Head of caudate nucleus (tissue), 42 donors: ENCODE measurements at regions not wholly inside any gene's neighbourhood (a gene's known extent, or its start where the extent isn't known, plus 50 kb on each side); places are given as distances from the start of the nearest gene placed in this dataset.
A peak's percentile ranks its signal among the peaks of the same experiment; 100 is the strongest.

Experiments
- DNase-seq, 42 donors: peaks; one replicate each; pipeline versions ENCODE4 v3.0.0 to v3.0.0-alpha.2; 2020 to 2021; ENCODE audit warnings: mixed read lengths in 7 of 42
- intact Hi-C: fragments of 100-400 bp; cut with DNase I; formaldehyde crosslinking; loops from one replicate; pipeline ENCODE4 v1.15.0; 2022

- DNase-seq, result no peak
- intact Hi-C loops, result no loop called here
Observed at GRCh38 chr6:95133578-95133977, 443.8 kb upstream of the MANEA start.

- no peak for DNase-seq
- intact Hi-C loops, result no loop called here
Observed at GRCh38 chr6:95135182-95135581, 442.2 kb upstream of the MANEA start.

- DNase-seq, result no peak
- intact Hi-C loops, result no loop called here
Observed at GRCh38 chr6:95142101-95142500, 435.2 kb upstream of the MANEA start.

- intact Hi-C loops, result no loop called here
- no peak for DNase-seq
Observed at GRCh38 chr6:95142661-95143335, 434.5 kb upstream of the MANEA start.

- DNase-seq, result no peak
- intact Hi-C loops, result no loop called here
Observed at GRCh38 chr6:95143408-95144180, 433.7 kb upstream of the MANEA start.

- DNase-seq, result no peak
- intact Hi-C loops, result no loop called here
Observed at GRCh38 chr6:95145457-95145856, 431.9 kb upstream of the MANEA start.

GRCh38 chr6:95159557-95159956 is 417.8 kb upstream of the MANEA start:
- no peak for DNase-seq
- intact Hi-C loops, result no loop called here

- no peak for DNase-seq
- intact Hi-C loops, result no loop called here
Observed at GRCh38 chr6:95169775-95170174, 407.6 kb upstream of the MANEA start.

- no peak for DNase-seq
- intact Hi-C loops, result no loop called here
Observed at GRCh38 chr6:95175927-95176675, 401.2 kb upstream of the MANEA start.

GRCh38 chr6:95185874-95186273 is 391.5 kb upstream of the MANEA start:
- intact Hi-C loops, result no loop called here
- DNase-seq, result no peak

- intact Hi-C loops, result no loop called here
Observed at GRCh38 chr6:95186710-95187109, 390.6 kb upstream of the MANEA start.

GRCh38 chr6:95197590-95197989 is 379.7 kb upstream of the MANEA start:
- intact Hi-C loops, result no loop called here
- DNase-seq, result no peak

More at GRCh38 chr6:95186710-95187109, 390.6 kb upstream of the MANEA start:
- DNase-seq, result no peak

GRCh38 chr6:95203153-95203754 is 374.1 kb upstream of the MANEA start:
- intact Hi-C loops, result no loop called here
- peak in 17 of 42 donors; percentile 4 to 72 (median 15) for DNase-seq

- no peak for DNase-seq
- intact Hi-C loops, result no loop called here
Observed at GRCh38 chr6:95204178-95204577, 373.2 kb upstream of the MANEA start.

GRCh38 chr6:95208621-95209020 is 368.7 kb upstream of the MANEA start:
- intact Hi-C loops, result no loop called here
- DNase-seq, result no peak

GRCh38 chr6:95209074-95209473 is 368.3 kb upstream of the MANEA start:
- no peak for DNase-seq
- intact Hi-C loops, result no loop called here

GRCh38 chr6:95216555-95216954 is 360.8 kb upstream of the MANEA start:
- DNase-seq, result no peak
- intact Hi-C loops, result no loop called here

GRCh38 chr6:95227351-95227750 is 350.0 kb upstream of the MANEA start:
- DNase-seq, result no peak

GRCh38 chr6:95228636-95229035 is 348.7 kb upstream of the MANEA start:
- intact Hi-C loops, result no loop called here
- DNase-seq, result no peak

More at GRCh38 chr6:95227351-95227750, 350.0 kb upstream of the MANEA start:
- intact Hi-C loops, result no loop called here
